Right forelimb (tissue), 1 donor: ENCODE measurements at regions not wholly inside any gene's neighbourhood (a gene's known extent, or its start where the extent isn't known, plus 50 kb on each side); places are given as distances from the start of the nearest gene placed in this dataset.
"Not testable (repeated sequence)": the region's sequence is repeated elsewhere in the genome, so short reads cannot be mapped to it uniquely, and the experiment has no call there.

Experiments used
- DNase-seq: peaks from one replicate; pipeline ENCODE4 v3.0.0-alpha.2; 2018

- DNase-seq = no peak
These were observed 248.6 kb upstream of the JADE1 start for GRCh38 chr4:128560754-128561495.

GRCh38 chr4:128558896-128559679 lies 250.4 kb upstream of the JADE1 start:
- DNase-seq = no peak

- DNase-seq = no peak
These were observed 252.7 kb upstream of the JADE1 start for GRCh38 chr4:128556756-128557155.

- DNase-seq = no peak
These were observed 255.6 kb upstream of the JADE1 start for GRCh38 chr4:128553686-128554515.

- DNase-seq = no peak
These were observed 257.0 kb upstream of the JADE1 start for GRCh38 chr4:128552586-128552907.

- no peak for DNase-seq
These were observed 258.2 kb upstream of the JADE1 start for GRCh38 chr4:128551280-128551679.

- DNase-seq = no peak
These were observed 259.4 kb upstream of the JADE1 start for GRCh38 chr4:128550060-128550459.

- DNase-seq = no peak
These were observed 259.9 kb upstream of the JADE1 start for GRCh38 chr4:128549636-128550035.

- DNase-seq = no peak
These were observed 260.8 kb upstream of the PGRMC2 start for GRCh38 chr4:128548381-128548780.

GRCh38 chr4:128544272-128544671 lies 256.7 kb upstream of the PGRMC2 start:
- DNase-seq = no peak

GRCh38 chr4:128543696-128544095 lies 256.1 kb upstream of the PGRMC2 start:
- DNase-seq = no peak

GRCh38 chr4:128542047-128542446 lies 254.4 kb upstream of the PGRMC2 start:
- no peak for DNase-seq

- DNase-seq = no peak
These were observed 252.5 kb upstream of the PGRMC2 start for GRCh38 chr4:128540122-128540521.

- no peak for DNase-seq
These were observed 250.7 kb upstream of the PGRMC2 start for GRCh38 chr4:128538111-128538882.

- DNase-seq = no peak
These were observed 249.1 kb upstream of the PGRMC2 start for GRCh38 chr4:128536746-128537145.

- DNase-seq = not testable (repeated sequence)
These were observed 247.9 kb upstream of the PGRMC2 start for GRCh38 chr4:128535510-128535909.

GRCh38 chr4:128528793-128529553 lies 241.4 kb upstream of the PGRMC2 start:
- no peak for DNase-seq

- no peak for DNase-seq
These were observed 240.4 kb upstream of the PGRMC2 start for GRCh38 chr4:128527946-128528576.

- no peak for DNase-seq
These were observed 239.7 kb upstream of the PGRMC2 start for GRCh38 chr4:128527351-128527750.

- DNase-seq = no peak
These were observed 238.5 kb upstream of the PGRMC2 start for GRCh38 chr4:128525992-128526630.

GRCh38 chr4:128525387-128525786 lies 237.8 kb upstream of the PGRMC2 start:
- no peak for DNase-seq
